Keratinocyte (primary cell): ENCODE measurements at regions not wholly inside any gene's neighbourhood (a gene's known extent, or its start where the extent isn't known, plus 50 kb on each side); places are given as distances from the start of the nearest gene placed in this dataset.

Experiments
- DNase-seq: peaks from one replicate; pipeline ENCODE4 v3.0.0-alpha.2; 2011; ENCODE audit warnings: low read depth, missing footprints, low spot score
- FAIRE-seq: peaks from 2 replicates; lab custom pipeline; 2011; peaks lifted over from hg19 to GRCh38; lab: Jason Lieb, UNC
- H2AFZ ChIP-seq: 2 replicates; pipeline ENCODE4 v1.6.0; 2012; ENCODE audit warnings: low read length, control low read depth, inconsistent platforms; ENCODE audit not compliant: control insufficient read depth
- H3K27ac ChIP-seq: 2 replicates; pipeline ENCODE4 v1.5.1; 2011; ENCODE audit warnings: low read length; ENCODE audit not compliant: control insufficient read depth, insufficient read depth
- H3K27me3 ChIP-seq: 3 replicates; pipeline ENCODE4 v1.6.0; 2011; ENCODE audit warnings: low read length; ENCODE audit not compliant: control insufficient read depth, insufficient read depth; ENCODE audit errors: extremely low read depth
- H3K36me3 ChIP-seq, 2 experiments: 2 replicates in 1 of 2; 3 replicates in 1 of 2; pipeline ENCODE4 v1.5.1; 2011; ENCODE audit warnings: low read length in 2 of 2, mild to moderate bottlenecking in 1 of 2; ENCODE audit not compliant: control insufficient read depth in 2 of 2, insufficient read depth in 2 of 2; ENCODE audit errors: extremely low read depth in 1 of 2
- H3K4me1 ChIP-seq: 3 replicates; pipeline ENCODE4 v1.5.1; 2011; ENCODE audit warnings: low read length; ENCODE audit not compliant: control insufficient read depth, insufficient read depth; ENCODE audit errors: extremely low read depth
- H3K4me2 ChIP-seq: 3 replicates; pipeline ENCODE4 v1.6.0; 2011; ENCODE audit warnings: low read depth, low read length; ENCODE audit not compliant: control insufficient read depth, insufficient read depth; ENCODE audit errors: extremely low read depth
- H3K4me3 ChIP-seq, 3 experiments: fragments of 200-600 bp in 1 of 3; sonication (generic) in 1 of 3; 2 replicates in 2 of 3; 3 replicates in 1 of 3; pipeline ENCODE4 v1.5.1; 2011 to 2016; ENCODE audit warnings: low read length in 3 of 3, mild to moderate bottlenecking in 3 of 3, control low read depth in 2 of 3, inconsistent platforms in 1 of 3, low read depth in 1 of 3, mixed read lengths in 1 of 3, mixed run types in 1 of 3, moderate library complexity in 1 of 3; ENCODE audit not compliant: control insufficient read depth in 2 of 3, insufficient read depth in 2 of 3; ENCODE audit errors: extremely low read depth in 1 of 3
- H3K79me2 ChIP-seq: 2 replicates; pipeline ENCODE4 v1.6.0; 2012; ENCODE audit warnings: low read length; ENCODE audit not compliant: control insufficient read depth, insufficient read depth
- H3K9ac ChIP-seq: 3 replicates; pipeline ENCODE4 v1.6.0; 2011; ENCODE audit warnings: low read length; ENCODE audit not compliant: control insufficient read depth, insufficient read depth; ENCODE audit errors: extremely low read depth
- H3K9me1 ChIP-seq: 3 replicates; pipeline ENCODE4 v1.6.0; 2011; ENCODE audit warnings: low read length; ENCODE audit not compliant: control insufficient read depth, insufficient read depth; ENCODE audit errors: extremely low read depth
- H3K9me3 ChIP-seq: 2 replicates; pipeline ENCODE4 v1.5.1; 2012; ENCODE audit warnings: low read depth, low read length; ENCODE audit not compliant: control insufficient read depth
- H4K20me1 ChIP-seq: 3 replicates; pipeline ENCODE4 v1.6.0; 2011; ENCODE audit warnings: low read length; ENCODE audit not compliant: control insufficient read depth, insufficient read depth; ENCODE audit errors: extremely low read depth
- EZH2 ChIP-seq: IDR thresholded peaks from one replicate; pipeline ENCODE4 v1.6.1; 2012; ENCODE audit warnings: inconsistent platforms, mild to moderate bottlenecking, low read length, moderate library complexity
- dilution Hi-C: fragments of 300-500 bp; cut with MboI; formaldehyde crosslinking; loops from one replicate; pipeline ENCODE4 v1.7.0; 2020; ENCODE audit warnings: low sequenced_read_pairs; ENCODE audit not compliant: extremely low pct_ligation_motif_present
- TF ChIP-seq, protein P1 (sequence below), 3 experiments: IDR thresholded peaks in 1 of 3; conservative IDR thresholded peaks in 1 of 3; optimal IDR thresholded peaks in 1 of 3; 2 replicates in 2 of 3; 3 replicates in 1 of 3; pipeline versions ENCODE3 to v1.5.1; 2011; ENCODE audit warnings: low read length in 3 of 3, mild to moderate bottlenecking in 3 of 3, moderate library complexity in 2 of 3, control low read depth in 1 of 3, inconsistent platforms in 1 of 3; ENCODE audit not compliant: insufficient read depth in 2 of 3; ENCODE audit errors: extremely low read depth in 1 of 3

DNA sequence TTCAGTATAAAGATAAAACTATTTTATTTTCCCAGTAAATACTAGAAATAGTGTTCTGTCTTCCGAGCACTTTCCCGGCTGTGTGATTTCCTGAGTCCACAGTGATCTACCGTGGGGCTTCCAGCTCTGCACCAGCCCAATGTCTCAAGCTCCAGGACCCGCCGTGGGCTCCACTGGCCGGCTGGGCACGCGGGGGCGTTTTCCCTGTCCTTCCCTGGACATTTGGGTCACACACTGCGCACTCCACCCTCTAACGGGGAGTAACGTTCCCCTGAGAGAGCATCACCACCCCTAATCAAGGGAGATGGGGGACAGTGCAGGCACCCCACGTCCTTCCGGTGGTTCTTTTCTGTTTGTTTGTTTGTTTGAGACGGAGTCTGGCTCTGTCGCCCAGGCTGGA is 844.6 kb upstream of the FRG1 start:
- no peaks in the 10 kb centered on the region for H4K20me1 ChIP-seq
- H3K4me2 ChIP-seq, result no peak overlapping the region
- no peaks in the 10 kb centered on the region for H3K4me1 ChIP-seq
- no peak overlapping the region for H3K4me3 ChIP-seq
- dilution Hi-C loops, result no loop called here
- no peaks in the 10 kb centered on the region for H3K9me3 ChIP-seq
- no peaks in the 10 kb centered on the region for H3K36me3 ChIP-seq
- DNase-seq (no peak), FAIRE-seq (no peak)
- no peaks in the 10 kb centered on the region for H3K79me2 ChIP-seq
- no peak overlapping the region for H3K9ac ChIP-seq
- TF ChIP-seq, protein P1, sequence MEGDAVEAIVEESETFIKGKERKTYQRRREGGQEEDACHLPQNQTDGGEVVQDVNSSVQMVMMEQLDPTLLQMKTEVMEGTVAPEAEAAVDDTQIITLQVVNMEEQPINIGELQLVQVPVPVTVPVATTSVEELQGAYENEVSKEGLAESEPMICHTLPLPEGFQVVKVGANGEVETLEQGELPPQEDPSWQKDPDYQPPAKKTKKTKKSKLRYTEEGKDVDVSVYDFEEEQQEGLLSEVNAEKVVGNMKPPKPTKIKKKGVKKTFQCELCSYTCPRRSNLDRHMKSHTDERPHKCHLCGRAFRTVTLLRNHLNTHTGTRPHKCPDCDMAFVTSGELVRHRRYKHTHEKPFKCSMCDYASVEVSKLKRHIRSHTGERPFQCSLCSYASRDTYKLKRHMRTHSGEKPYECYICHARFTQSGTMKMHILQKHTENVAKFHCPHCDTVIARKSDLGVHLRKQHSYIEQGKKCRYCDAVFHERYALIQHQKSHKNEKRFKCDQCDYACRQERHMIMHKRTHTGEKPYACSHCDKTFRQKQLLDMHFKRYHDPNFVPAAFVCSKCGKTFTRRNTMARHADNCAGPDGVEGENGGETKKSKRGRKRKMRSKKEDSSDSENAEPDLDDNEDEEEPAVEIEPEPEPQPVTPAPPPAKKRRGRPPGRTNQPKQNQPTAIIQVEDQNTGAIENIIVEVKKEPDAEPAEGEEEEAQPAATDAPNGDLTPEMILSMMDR (optimal IDR thresholded peaks at IDR 0.05 in 1 of 3, IDR thresholded peaks at IDR 0.05 in 1 of 3, conservative IDR thresholded peaks at IDR 0.05 in 1 of 3; ENCODE audit: extremely low read depth in 1 of 3, insufficient read depth in 2 of 3, low read length in 3 of 3), result no peak
- TF ChIP-seq EZH2, result no peak
- H3K27me3 ChIP-seq, result no peaks in the 10 kb centered on the region
- no peak overlapping the region for H2AFZ ChIP-seq
- H3K27ac ChIP-seq, result no peak overlapping the region
- no peaks in the 10 kb centered on the region for H3K9me1 ChIP-seq

DNA sequence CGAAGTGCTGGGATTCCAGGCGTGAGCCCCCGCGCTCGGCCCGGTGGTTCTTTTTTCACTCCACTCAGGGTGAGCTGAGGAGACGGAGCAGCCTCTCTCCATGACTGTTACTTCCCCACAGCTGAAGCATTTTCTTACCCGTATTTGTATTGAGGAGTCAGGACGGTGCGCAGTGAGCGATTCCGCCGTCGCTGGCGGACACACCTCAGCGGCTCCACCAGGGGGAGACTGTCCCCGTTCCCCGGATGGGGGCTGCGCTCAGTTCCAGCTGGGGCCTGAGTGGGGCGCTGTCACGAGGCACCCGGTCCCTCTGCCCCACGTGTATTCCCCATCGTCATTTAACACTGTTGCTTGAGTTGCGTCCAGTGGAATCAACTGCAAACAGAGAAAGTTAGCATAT is 844.0 kb upstream of the FRG1 start:
- Histone ChIP-seq H3K36me3 (no peaks in the 10 kb centered on the region), H3K79me2 (no peaks in the 10 kb centered on the region), H3K4me1 (no peaks in the 10 kb centered on the region), H2AFZ (no peak overlapping the region), H3K9me1 (no peaks in the 10 kb centered on the region), H3K9ac (no peak overlapping the region), H3K27ac (no peak overlapping the region), H3K9me3 (no peaks in the 10 kb centered on the region), H3K4me2 (no peak overlapping the region), H3K27me3 (no peaks in the 10 kb centered on the region), H4K20me1 (no peaks in the 10 kb centered on the region), H3K4me3 (no peak overlapping the region)
- FAIRE-seq (no peak), DNase-seq (no peak)
- dilution Hi-C loops, result no loop called here
- no peak for TF ChIP-seq EZH2
- TF ChIP-seq, protein P1 (optimal IDR thresholded peaks at IDR 0.05 in 1 of 3, IDR thresholded peaks at IDR 0.05 in 1 of 3, conservative IDR thresholded peaks at IDR 0.05 in 1 of 3; ENCODE audit: extremely low read depth in 1 of 3, insufficient read depth in 2 of 3, low read length in 3 of 3), result no peak
